LNCAP (cell line): ENCODE measurements at regions not wholly inside any gene's neighbourhood (a gene's known extent, or its start where the extent isn't known, plus 50 kb on each side); places are given as distances from the start of the nearest gene placed in this dataset.

Source experiments
- TF ChIP-seq, protein P1 (sequence below): fragments of 450-650 bp; IDR thresholded peaks from 2 replicates; pipeline ENCODE4 v1.5.1; 2017; ENCODE audit warnings: mild to moderate bottlenecking

DNA sequence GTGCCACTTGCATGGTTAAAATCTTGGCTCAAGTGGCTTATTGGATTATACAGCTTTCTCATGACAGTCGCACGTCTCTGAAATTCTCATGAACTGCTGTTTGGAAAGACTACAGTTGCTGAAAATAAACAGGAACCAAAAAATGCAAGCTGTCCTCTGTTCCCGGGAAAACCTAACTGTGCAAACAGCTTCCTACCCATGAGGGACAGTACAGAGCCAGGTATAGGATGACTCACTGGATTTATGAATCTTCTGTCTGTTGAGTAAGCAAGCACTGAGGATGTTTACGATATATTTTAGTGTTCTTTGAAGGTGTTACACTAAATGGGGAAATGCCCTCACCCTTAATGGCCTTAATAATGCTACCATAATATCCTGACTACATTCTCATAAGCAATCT, 380.3 kb upstream of the TNC start:
- TF ChIP-seq, protein P1, sequence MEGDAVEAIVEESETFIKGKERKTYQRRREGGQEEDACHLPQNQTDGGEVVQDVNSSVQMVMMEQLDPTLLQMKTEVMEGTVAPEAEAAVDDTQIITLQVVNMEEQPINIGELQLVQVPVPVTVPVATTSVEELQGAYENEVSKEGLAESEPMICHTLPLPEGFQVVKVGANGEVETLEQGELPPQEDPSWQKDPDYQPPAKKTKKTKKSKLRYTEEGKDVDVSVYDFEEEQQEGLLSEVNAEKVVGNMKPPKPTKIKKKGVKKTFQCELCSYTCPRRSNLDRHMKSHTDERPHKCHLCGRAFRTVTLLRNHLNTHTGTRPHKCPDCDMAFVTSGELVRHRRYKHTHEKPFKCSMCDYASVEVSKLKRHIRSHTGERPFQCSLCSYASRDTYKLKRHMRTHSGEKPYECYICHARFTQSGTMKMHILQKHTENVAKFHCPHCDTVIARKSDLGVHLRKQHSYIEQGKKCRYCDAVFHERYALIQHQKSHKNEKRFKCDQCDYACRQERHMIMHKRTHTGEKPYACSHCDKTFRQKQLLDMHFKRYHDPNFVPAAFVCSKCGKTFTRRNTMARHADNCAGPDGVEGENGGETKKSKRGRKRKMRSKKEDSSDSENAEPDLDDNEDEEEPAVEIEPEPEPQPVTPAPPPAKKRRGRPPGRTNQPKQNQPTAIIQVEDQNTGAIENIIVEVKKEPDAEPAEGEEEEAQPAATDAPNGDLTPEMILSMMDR: no peak

DNA sequence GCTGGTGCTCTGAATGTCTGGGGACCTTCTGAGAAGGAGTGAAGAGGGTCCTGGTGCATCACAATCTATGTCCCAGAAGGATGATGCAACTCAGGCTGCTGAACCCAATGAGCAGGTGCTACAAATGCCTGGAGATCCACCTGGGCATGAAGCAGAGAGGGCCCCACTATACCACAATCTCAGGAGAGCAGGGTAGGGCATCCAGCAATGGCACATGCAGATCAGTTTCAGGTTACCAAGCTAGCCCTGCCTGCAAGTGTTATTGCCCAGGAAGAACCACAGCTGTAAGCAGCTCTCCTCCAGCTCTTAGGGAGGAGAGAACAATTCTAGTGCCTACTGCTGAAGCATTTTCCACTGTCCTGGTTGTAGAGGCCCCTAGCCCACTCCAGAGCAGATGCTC, 389.2 kb upstream of the TNC start:
- TF ChIP-seq, protein P1: no peak

DNA sequence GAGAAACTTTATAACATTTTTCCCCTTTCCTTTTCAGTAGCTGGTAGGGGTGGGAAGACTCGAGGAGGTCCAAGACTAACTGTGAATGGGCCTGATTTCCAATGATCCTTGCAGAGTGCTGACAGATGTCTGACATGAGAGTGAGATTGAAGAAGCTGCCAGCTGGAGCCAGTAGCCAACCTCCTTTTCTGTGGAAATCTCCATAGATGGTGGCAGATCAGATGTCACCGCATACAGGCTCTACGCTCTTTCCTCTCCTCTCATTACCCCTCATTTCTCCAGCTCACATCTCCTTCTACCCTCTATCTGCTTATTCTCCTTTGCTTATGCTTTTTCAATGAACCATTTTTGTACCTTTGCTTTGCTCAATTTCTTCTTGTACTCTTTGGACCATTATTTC, 395.2 kb upstream of the TNC start:
- TF ChIP-seq, protein P1: no peak

DNA sequence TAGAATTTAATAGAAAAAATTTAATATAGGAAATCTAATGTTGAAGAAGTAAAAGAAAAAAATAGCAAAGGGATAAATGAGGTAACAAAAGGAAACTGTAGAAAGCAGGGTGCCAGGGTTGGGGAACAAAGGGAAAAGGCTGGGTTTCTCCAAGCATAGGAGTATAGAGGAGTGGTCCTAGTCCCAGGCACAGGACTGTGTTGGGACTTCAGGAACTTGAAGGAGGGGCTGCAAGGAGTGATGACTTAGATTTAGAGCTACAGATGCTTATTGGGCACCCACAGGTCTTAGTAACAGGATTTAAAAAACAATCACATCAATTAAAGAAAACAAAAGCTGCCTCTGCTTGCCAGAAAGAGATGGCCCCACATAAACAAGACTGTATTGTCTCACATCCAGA, 396.5 kb upstream of the TNC start:
- TF ChIP-seq, protein P1: no peak

DNA sequence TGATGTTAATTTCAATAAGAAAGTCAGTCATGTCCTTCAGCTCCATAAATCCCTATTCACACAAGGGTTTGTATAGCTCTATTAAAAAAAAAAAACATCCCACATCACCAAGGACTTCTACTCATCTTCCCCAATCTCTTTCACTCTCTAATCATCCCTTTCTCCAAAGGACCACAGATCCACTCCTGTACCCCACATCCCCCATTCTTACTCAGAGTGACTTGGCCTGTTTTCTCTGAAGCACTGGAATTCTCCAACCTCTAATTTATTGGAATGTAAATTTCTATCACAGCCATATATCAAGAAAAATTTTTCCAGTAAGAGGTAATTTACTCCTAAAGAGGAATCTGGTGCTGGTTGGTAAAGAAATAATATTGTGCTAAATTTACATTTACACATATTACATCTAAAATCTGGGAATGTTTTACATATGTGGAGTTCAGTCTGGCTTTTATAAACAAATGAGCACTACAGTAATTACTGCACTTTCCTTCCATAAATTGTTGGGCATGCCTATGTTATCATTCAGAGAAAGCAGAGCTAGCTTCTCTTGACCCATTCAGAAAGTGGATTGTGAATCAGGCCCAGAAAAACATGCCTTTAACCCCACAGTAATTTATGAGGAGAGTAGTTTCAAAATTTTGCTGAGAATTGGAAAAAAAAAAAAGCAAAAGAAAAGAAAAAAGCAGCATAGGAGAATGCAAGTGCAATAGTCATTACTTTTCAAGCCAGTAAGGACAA, 399.5 kb upstream of the TNC start:
- TF ChIP-seq, protein P1: no peak

DNA sequence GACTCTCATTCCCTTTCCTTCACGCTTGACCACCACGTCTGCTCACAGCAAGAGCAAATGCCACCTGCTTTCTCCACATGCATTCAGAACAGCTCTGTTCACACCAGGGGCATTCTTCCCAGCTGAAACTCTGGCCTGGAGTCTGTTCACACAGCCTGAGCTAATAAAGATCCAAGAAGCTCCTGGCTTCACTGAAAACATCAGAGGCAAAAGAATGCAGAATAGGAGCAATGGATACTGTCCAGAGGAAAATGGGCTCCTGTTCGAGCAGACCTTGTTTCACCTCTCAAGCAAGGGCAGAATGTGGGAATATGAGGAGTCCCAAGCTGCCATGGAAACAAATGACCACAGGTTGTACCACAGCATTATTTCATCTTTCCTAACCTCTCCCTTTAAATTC, 402.7 kb upstream of the TNC start:
- TF ChIP-seq, protein P1: no peak

DNA sequence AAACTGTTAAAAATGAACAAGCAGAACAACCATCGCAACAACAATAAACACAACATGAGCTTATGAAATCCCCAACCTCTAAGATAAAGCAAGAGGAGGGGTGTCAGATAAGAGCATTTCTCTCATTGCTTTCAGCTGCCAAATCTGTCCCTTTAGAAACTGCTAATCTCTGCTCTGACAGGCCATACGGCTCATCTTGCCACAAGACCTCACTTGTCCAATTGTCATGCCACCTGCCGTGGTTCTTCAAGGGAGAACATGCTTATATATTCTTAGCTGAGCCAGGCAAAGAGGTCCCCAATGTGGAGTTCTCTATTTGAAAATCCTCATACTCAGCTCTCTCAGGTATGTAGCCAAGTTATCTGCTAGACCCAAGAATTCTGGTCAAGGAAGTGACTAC, 405.0 kb upstream of the TNC start:
- TF ChIP-seq, protein P1: no peak

DNA sequence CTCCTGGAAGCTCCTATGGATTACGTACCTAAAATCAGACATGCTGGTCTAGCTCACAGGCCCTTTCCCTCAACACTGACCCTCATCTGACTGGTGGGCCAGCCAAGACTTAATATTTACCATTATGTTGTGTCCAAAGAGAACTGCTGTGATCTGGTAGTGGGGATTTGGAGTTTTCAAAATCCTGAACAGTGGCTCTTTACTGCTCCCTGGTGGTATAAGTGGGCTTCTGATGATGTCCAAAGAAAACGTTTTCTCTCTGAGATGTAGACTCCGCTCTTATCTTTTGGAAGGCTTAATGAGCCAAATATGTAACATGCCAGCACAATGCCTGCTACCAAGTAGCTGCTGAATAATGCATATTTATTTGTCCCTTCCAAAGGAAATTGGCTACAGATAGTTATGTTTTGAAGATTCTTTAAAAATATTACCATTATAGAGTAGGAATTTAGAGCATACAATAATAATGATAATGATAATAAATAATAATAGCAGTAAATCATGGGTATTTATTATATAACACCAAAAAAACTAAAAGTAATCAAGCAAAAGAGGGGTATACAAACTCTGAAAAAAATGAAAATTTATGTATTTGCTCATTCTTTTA, 406.6 kb upstream of the TNC start:
- TF ChIP-seq, protein P1: peak; percentile 68
